Smooth muscle cell (in vitro differentiated cells): ENCODE measurements at regions not wholly inside any gene's neighbourhood (a gene's known extent, or its start where the extent isn't known, plus 50 kb on each side); places are given as distances from the start of the nearest gene placed in this dataset.

ENCODE experiments used
- DNase-seq: peaks from one replicate; lab custom pipeline; 2025; ENCODE audit not compliant: unreplicated experiment; lab: John Stamatoyannopoulos, UW
- H2AFZ ChIP-seq: fragments of 200-600 bp; sonication (generic); 2 replicates; pipeline ENCODE4 v1.6.0; 2016; ENCODE audit warnings: antibody characterized with exemption, low read depth, mild to moderate bottlenecking
- H3F3A ChIP-seq: fragments of 200-600 bp; sonication (generic); 2 replicates; pipeline ENCODE4 v1.6.0; 2017; ENCODE audit warnings: antibody characterized with exemption, low read depth
- H3K27ac ChIP-seq: fragments of 200-600 bp; sonication (generic); 2 replicates; pipeline ENCODE4 v1.5.1; 2016; ENCODE audit warnings: low read depth, mild to moderate bottlenecking
- H3K27me3 ChIP-seq: fragments of 200-600 bp; sonication (generic); 2 replicates; pipeline ENCODE4 v1.6.1; 2016; ENCODE audit warnings: low read depth, mild to moderate bottlenecking
- H3K36me3 ChIP-seq: fragments of 200-600 bp; sonication (generic); 2 replicates; pipeline ENCODE4 v1.5.1; 2016; ENCODE audit warnings: low read depth
- H3K4me1 ChIP-seq: fragments of 200-600 bp; sonication (generic); 2 replicates; pipeline ENCODE4 v1.5.1; 2016; ENCODE audit warnings: low read depth
- H3K4me2 ChIP-seq: fragments of 200-600 bp; sonication (generic); 2 replicates; pipeline ENCODE4 v1.6.0; 2016; ENCODE audit warnings: mild to moderate bottlenecking
- H3K4me3 ChIP-seq: fragments of 200-600 bp; sonication (generic); 2 replicates; pipeline ENCODE4 v1.5.1; 2016; ENCODE audit warnings: mild to moderate bottlenecking
- H3K79me2 ChIP-seq: fragments of 200-600 bp; sonication (generic); 2 replicates; pipeline ENCODE4 v1.6.0; 2016; ENCODE audit warnings: low read depth, mild to moderate bottlenecking
- H3K9ac ChIP-seq: fragments of 200-600 bp; sonication (generic); 2 replicates; pipeline ENCODE4 v1.6.0; 2016; ENCODE audit warnings: low read depth
- H3K9me3 ChIP-seq: fragments of 200-600 bp; sonication (generic); replicated peaks from 2 replicates; pipeline ENCODE4 v1.5.1; 2016; ENCODE audit warnings: low read depth
- H4K20me1 ChIP-seq: fragments of 200-600 bp; sonication (generic); 2 replicates; pipeline ENCODE4 v1.6.0; 2016; ENCODE audit warnings: low read depth
- WGBS: methylation state at CpG from one replicate; pipeline ENCODE4 v1.1.7; 2016; ENCODE audit warnings: low lambda C conversion rate; 5-methylcytosine and 5-hydroxymethylcytosine counted together
- TF ChIP-seq, protein P1 (sequence below): fragments of 200-600 bp; sonication (generic); IDR thresholded peaks from 2 replicates; pipeline ENCODE4 v1.5.1; 2017; ENCODE audit warnings: borderline replicate concordance, mild to moderate bottlenecking, antibody characterized with exemption; ENCODE audit not compliant: insufficient read depth, poor library complexity, severe bottlenecking

DNA sequence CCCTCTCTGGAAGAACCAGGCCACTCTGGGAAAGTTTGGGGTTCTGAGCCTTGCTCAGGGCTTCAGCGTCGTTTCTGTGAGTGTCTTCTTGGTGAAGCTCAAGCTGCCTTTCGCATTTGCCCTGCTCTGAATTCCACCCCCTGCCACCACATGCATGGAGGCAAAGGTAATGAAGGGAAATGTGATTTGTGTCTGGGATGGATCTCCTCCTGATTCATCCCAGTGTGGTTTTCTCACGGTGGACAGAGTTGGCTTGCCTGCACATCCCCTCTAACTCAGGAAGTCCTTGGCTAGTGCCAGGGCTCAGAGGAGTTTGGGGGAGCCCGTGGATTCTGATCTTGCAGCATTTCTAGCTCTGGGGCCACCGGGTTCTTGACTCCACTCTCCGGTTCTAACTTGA, 173.6 kb upstream of the RAB4A start:
- Histone ChIP-seq H3K27ac (no peak overlapping the region), H3F3A (peaks cover 20% of the 10 kb centered on the region), H3K4me1 (peaks cover 35% of the 10 kb centered on the region), H3K36me3 (no peaks in the 10 kb centered on the region), H3K4me3 (no peak overlapping the region), H2AFZ (no peak overlapping the region), H3K27me3 (no peaks in the 10 kb centered on the region), H4K20me1 (no peaks in the 10 kb centered on the region), H3K4me2 (no peak overlapping the region), H3K79me2 (no peaks in the 10 kb centered on the region), H3K9ac (no peak overlapping the region), H3K9me3 (no peaks in the 10 kb centered on the region)
- WGBS = 83% methylated on average over 7 of the region's 7 CpGs
- TF ChIP-seq, protein P1, sequence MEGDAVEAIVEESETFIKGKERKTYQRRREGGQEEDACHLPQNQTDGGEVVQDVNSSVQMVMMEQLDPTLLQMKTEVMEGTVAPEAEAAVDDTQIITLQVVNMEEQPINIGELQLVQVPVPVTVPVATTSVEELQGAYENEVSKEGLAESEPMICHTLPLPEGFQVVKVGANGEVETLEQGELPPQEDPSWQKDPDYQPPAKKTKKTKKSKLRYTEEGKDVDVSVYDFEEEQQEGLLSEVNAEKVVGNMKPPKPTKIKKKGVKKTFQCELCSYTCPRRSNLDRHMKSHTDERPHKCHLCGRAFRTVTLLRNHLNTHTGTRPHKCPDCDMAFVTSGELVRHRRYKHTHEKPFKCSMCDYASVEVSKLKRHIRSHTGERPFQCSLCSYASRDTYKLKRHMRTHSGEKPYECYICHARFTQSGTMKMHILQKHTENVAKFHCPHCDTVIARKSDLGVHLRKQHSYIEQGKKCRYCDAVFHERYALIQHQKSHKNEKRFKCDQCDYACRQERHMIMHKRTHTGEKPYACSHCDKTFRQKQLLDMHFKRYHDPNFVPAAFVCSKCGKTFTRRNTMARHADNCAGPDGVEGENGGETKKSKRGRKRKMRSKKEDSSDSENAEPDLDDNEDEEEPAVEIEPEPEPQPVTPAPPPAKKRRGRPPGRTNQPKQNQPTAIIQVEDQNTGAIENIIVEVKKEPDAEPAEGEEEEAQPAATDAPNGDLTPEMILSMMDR = no peak
- no peak for DNase-seq

DNA sequence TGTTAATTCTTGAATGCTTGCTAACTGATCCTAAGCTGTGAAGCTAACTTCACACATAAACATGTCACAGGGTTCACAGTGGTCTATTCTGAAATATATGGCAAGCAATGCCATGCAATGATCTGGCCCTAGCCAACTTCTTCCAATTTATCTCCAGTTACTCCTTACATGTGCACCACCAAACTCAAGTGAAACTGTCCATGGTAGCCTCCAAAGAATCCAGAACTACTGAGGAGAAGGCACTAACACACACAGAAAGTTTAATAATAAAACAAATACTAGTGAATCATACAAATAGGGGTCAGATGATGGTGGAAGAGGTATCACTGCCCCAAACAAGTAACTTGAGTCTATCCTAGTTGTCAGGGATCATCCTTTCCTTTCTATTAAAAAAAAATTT, 172.6 kb upstream of the RAB4A start:
- TF ChIP-seq, protein P1 = no peak

DNA sequence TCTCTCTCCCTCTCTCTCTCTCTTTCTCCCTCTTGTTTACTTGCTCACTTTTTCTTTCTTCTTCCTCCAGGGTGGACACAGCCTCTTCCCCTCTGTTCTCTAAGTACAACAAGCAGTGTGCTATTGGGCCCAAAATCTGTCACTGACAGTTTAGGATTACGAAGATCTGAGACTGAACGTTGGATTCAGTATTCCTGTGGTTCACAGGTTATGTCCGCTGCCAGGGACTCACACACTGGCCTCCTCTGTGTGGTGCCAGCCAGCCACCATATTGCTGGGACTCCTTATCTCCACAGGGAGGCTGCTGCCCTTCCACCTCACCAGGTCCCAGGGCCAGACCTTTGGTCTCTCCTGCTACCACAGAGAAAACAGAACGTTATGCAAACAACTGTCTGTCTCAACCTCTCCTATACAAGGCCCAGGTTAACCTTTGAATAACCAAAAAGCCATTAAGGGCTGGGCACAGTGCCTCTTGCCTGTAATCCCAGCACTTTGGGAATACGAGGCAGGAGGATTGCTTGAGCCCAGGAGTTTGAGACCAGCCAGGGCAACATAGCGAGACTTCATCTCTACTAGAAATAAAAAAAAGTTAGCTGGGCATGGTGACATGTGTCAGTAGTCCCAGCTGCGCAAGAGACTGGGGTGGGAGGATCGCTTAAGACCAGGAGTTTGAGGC, 171.9 kb upstream of the RAB4A start:
- no peaks in the 10 kb centered on the region for H4K20me1 ChIP-seq
- DNase-seq = no peak
- H3K9me3 ChIP-seq = no peaks in the 10 kb centered on the region
- TF ChIP-seq, protein P1 = no peak
- peaks cover 12% of the 10 kb centered on the region for H3F3A ChIP-seq
- no peak overlapping the region for H3K27ac ChIP-seq
- H3K36me3 ChIP-seq = no peaks in the 10 kb centered on the region
- no peaks in the 10 kb centered on the region for H3K79me2 ChIP-seq
- no peak overlapping the region for H3K4me3 ChIP-seq
- H3K9ac ChIP-seq = no peak overlapping the region
- no peak overlapping the region for H3K4me2 ChIP-seq
- H2AFZ ChIP-seq = no peak overlapping the region
- H3K27me3 ChIP-seq = no peaks in the 10 kb centered on the region
- 79% methylated on average over 8 of the region's 8 CpGs for WGBS
- H3K4me1 ChIP-seq = peaks cover 20% of the 10 kb centered on the region

More for the DNA sequence above, 172.6 kb upstream of the RAB4A start:
- no peak for DNase-seq
- Histone ChIP-seq H3K36me3 (no peaks in the 10 kb centered on the region), H3K79me2 (no peaks in the 10 kb centered on the region), H3K4me2 (no peak overlapping the region), H3F3A (peaks cover 17% of the 10 kb centered on the region), H3K27ac (no peak overlapping the region), H3K27me3 (no peaks in the 10 kb centered on the region), H4K20me1 (no peaks in the 10 kb centered on the region), H3K9ac (no peak overlapping the region), H3K4me1 (peaks cover 25% of the 10 kb centered on the region), H2AFZ (no peak overlapping the region), H3K4me3 (no peak overlapping the region), H3K9me3 (no peaks in the 10 kb centered on the region)

DNA sequence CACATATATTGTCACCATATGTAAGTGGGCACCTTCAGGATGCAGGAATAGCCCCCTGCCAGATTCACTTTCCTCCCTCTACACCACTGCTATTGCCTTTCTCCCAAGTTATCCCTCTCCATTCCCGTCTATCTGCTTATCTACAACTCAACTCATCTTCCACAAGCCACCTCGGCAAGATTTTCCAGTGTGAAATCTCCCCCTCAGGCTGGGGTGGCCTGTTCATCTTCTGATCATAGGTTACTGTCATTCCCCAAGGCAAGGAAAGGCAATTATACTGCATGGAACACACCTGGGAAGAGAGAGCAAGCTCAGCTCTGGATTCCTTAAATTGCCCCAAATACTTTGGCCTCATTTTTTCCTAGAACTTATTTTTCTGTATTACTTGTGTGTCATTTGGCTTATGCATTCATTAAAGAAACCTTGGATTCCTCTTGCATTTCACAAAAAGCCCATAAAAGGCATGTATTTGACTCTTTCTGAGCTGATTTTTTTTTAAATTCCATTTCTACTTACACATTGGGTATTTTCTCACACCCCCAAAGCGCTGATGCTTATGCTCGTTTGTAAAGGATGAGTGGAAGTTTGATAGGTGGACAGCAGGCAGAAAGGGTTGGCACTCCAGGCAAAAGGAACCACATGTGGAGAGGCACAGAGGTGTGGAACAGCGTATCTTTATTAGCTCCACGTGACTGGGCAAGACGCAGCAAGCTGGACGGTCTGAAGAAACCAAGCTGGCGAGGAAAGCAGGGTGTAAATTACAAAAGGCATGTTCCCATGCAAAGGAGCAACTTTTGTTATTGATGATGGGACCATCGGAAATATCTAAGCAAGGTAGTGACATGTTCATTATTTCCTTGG, 169.7 kb upstream of the RAB4A start:
- Histone ChIP-seq H3F3A (no peaks in the 10 kb centered on the region), H3K9me3 (no peaks in the 10 kb centered on the region), H3K79me2 (no peaks in the 10 kb centered on the region), H2AFZ (no peak overlapping the region), H3K9ac (no peak overlapping the region), H3K27me3 (no peaks in the 10 kb centered on the region), H3K4me3 (no peak overlapping the region), H3K4me1 (peaks cover 13% of the 10 kb centered on the region), H4K20me1 (no peaks in the 10 kb centered on the region), H3K27ac (no peak overlapping the region), H3K36me3 (no peaks in the 10 kb centered on the region), H3K4me2 (peak overlapping the region; percentile 38)
- no peak for DNase-seq
- 63% methylated on average over 10 of the region's 10 CpGs for WGBS
- TF ChIP-seq, protein P1 = no peak
